ENCODE measurements at regions not wholly inside any gene's neighbourhood (a gene's known extent, or its start where the extent isn't known, plus 50 kb on each side); places are given as distances from the start of the nearest gene placed in this dataset.

DNA sequence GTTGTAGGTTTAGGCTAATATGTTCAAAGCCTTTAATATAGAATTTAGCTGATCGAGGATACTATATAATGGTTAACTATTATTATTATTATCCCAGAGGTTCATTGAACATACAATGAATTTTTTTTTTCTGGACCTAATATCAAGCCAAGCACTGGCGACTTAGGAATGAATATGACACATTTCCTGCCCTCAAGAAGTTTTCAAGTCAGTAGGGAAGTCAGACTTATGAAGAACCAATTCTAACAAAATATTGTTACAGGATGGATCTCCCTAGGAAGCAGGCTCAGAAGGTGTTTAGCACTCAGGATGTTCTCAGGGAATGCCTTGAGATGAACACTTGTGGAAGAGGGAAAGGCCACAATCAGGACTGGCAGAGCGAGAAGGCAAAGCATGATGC is 211.8 kb upstream of the FGGY start:
- TF ChIP-seq, protein P1, sequence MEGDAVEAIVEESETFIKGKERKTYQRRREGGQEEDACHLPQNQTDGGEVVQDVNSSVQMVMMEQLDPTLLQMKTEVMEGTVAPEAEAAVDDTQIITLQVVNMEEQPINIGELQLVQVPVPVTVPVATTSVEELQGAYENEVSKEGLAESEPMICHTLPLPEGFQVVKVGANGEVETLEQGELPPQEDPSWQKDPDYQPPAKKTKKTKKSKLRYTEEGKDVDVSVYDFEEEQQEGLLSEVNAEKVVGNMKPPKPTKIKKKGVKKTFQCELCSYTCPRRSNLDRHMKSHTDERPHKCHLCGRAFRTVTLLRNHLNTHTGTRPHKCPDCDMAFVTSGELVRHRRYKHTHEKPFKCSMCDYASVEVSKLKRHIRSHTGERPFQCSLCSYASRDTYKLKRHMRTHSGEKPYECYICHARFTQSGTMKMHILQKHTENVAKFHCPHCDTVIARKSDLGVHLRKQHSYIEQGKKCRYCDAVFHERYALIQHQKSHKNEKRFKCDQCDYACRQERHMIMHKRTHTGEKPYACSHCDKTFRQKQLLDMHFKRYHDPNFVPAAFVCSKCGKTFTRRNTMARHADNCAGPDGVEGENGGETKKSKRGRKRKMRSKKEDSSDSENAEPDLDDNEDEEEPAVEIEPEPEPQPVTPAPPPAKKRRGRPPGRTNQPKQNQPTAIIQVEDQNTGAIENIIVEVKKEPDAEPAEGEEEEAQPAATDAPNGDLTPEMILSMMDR (IDR thresholded peaks at IDR 0.05) = no peak
- no peak for TF ChIP-seq POLR2A (IDR thresholded peaks at IDR 0.05)

Data from uterus (tissue), 2 donors.